Testis (tissue), 2 donors: ENCODE measurements at regions not wholly inside any gene's neighbourhood (a gene's known extent, or its start where the extent isn't known, plus 50 kb on each side); places are given as distances from the start of the nearest gene placed in this dataset.

Source experiments
- POLR2A ChIP-seq: fragments of 450-650 bp; IDR thresholded peaks from one replicate; pipeline ENCODE4 v1.6.1; 2017; ENCODE audit warnings: antibody characterized with exemption, mild to moderate bottlenecking, moderate library complexity
- TF ChIP-seq, protein P1 (sequence below), 3 experiments: fragments of 450-650 bp in 2 of 3; fragments of 200-600 bp in 1 of 3; sonication (generic) in 1 of 3; IDR thresholded peaks; one replicate each; pipeline ENCODE4 v1.5.1; 2016 to 2019; ENCODE audit warnings: antibody characterized with exemption in 3 of 3, mild to moderate bottlenecking in 2 of 3, moderate library complexity in 1 of 3

DNA sequence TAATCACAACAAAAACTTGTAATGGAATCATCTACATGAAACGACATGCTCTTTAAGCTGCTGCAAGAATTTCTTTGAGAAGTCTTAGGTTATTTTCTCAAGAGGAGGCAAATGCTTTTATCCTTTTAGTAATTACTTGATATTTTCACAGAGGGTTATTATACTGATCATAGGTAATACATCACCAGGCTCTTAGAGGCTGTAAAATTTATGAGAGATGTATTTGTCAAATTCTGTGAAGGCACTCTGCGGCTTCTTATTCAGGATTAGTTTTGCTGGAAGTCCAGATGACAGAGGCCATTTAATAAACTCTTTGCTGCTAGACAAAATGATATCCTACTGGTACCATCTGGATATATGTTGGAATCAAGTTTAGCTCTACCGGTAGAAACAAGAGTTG, 624.3 kb upstream of the BRINP3 start:
- TF ChIP-seq POLR2A: no peak
- TF ChIP-seq, protein P1, sequence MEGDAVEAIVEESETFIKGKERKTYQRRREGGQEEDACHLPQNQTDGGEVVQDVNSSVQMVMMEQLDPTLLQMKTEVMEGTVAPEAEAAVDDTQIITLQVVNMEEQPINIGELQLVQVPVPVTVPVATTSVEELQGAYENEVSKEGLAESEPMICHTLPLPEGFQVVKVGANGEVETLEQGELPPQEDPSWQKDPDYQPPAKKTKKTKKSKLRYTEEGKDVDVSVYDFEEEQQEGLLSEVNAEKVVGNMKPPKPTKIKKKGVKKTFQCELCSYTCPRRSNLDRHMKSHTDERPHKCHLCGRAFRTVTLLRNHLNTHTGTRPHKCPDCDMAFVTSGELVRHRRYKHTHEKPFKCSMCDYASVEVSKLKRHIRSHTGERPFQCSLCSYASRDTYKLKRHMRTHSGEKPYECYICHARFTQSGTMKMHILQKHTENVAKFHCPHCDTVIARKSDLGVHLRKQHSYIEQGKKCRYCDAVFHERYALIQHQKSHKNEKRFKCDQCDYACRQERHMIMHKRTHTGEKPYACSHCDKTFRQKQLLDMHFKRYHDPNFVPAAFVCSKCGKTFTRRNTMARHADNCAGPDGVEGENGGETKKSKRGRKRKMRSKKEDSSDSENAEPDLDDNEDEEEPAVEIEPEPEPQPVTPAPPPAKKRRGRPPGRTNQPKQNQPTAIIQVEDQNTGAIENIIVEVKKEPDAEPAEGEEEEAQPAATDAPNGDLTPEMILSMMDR (IDR thresholded peaks at IDR 0.05): no peak
